IMR-90 (cell line): ENCODE measurements at regions not wholly inside any gene's neighbourhood (a gene's known extent, or its start where the extent isn't known, plus 50 kb on each side); places are given as distances from the start of the nearest gene placed in this dataset.

Source experiments
- ATAC-seq: fragments of 200-7000 bp; cut with Tn5 transposase; 2 replicates; pipeline ENCODE4 v1.9.1; 2020; ENCODE audit warnings: low read depth, mild to moderate bottlenecking, moderate library complexity
- BruUV-seq: library from RNA; stranded (reverse); fragments of 400-500 nt; replicated peaks from 2 replicates; lab custom pipeline; 2021; lab: Mats Ljungman, UMichigan
- CTCF ChIA-PET: fragments of 300-600 bp; formaldehyde crosslinking; extraction: SDS; loops from one replicate; lab custom pipeline; 2021; ENCODE audit warnings: antibody characterized with exemption; lab: Yijun Ruan, JAX
- POLR2A ChIA-PET: fragments of 300-600 bp; sonication (Branson Sonifier 250); formaldehyde crosslinking; loops from one replicate; lab custom pipeline; 2022; ENCODE audit warnings: antibody characterized with exemption; ENCODE audit not compliant: unreplicated experiment; lab: Charles Lee
- DNase-seq: peaks from one replicate; pipeline ENCODE4 v3.0.0; 2013
- H2AFZ ChIP-seq: replicated peaks from 2 replicates; pipeline ENCODE3; 2013; ENCODE audit warnings: low read length, mild to moderate bottlenecking; ENCODE audit not compliant: poor library complexity
- H2AK5ac ChIP-seq: 2 replicates; pipeline ENCODE4 v1.6.1; 2013; ENCODE audit warnings: low read depth, low read length, inconsistent platforms
- H2AK9ac ChIP-seq: replicated peaks from 2 replicates; pipeline ENCODE3; 2013; ENCODE audit warnings: mild to moderate bottlenecking, low read depth, low read length, moderate library complexity; ENCODE audit not compliant: poor library complexity
- H2BK120ac ChIP-seq: 2 replicates; pipeline ENCODE4 v1.6.1; 2013; ENCODE audit warnings: low read depth, low read length, inconsistent platforms
- H2BK15ac ChIP-seq: 3 replicates; pipeline ENCODE4 v1.6.1; 2013; ENCODE audit warnings: low read depth, low read length, inconsistent platforms
- H2BK20ac ChIP-seq: 2 replicates; pipeline ENCODE4 v1.6.1; 2013; ENCODE audit warnings: low read depth, mild to moderate bottlenecking, inconsistent platforms, low read length, moderate library complexity
- H2BK5ac ChIP-seq: 2 replicates; pipeline ENCODE4 v1.6.1; 2013; ENCODE audit warnings: mild to moderate bottlenecking, low read depth, low read length, inconsistent platforms; ENCODE audit not compliant: poor library complexity, severe bottlenecking
- H3K14ac ChIP-seq: replicated peaks from 2 replicates; pipeline ENCODE4 v1.6.1; 2013; ENCODE audit warnings: low read depth, low read length, inconsistent platforms
- H3K18ac ChIP-seq: 2 replicates; pipeline ENCODE4 v1.6.1; 2013; ENCODE audit warnings: low read depth, low read length, control low read depth
- H3K23ac ChIP-seq: 2 replicates; pipeline ENCODE4 v1.6.1; 2013; ENCODE audit warnings: low read depth, low read length, inconsistent platforms
- H3K27ac ChIP-seq: 2 replicates; pipeline ENCODE4 v1.5.1; 2013; ENCODE audit warnings: mild to moderate bottlenecking, control low read depth, low read length; ENCODE audit not compliant: insufficient read depth
- H3K27me3 ChIP-seq: 2 replicates; pipeline ENCODE4 v1.6.1; 2013; ENCODE audit warnings: low read length; ENCODE audit not compliant: control insufficient read depth, insufficient read depth
- H3K36me3 ChIP-seq: 2 replicates; pipeline ENCODE4 v1.6.1; 2013; ENCODE audit warnings: low read length, mixed read lengths; ENCODE audit not compliant: control insufficient read depth, insufficient read depth
- H3K4ac ChIP-seq: 2 replicates; pipeline ENCODE4 v1.6.1; 2013; ENCODE audit warnings: low read depth, low read length, inconsistent platforms
- H3K4me1 ChIP-seq: 2 replicates; pipeline ENCODE4 v1.6.1; 2013; ENCODE audit warnings: low read length, mixed read lengths; ENCODE audit not compliant: control insufficient read depth, insufficient read depth
- H3K4me2 ChIP-seq: 2 replicates; pipeline ENCODE4 v1.6.1; 2013; ENCODE audit warnings: low read depth, mild to moderate bottlenecking, control low read depth, low read length, moderate library complexity
- H3K4me3 ChIP-seq: 2 replicates; pipeline ENCODE4 v1.5.1; 2013; ENCODE audit warnings: low read depth, mild to moderate bottlenecking, control low read depth, low read length, moderate library complexity; ENCODE audit not compliant: insufficient read depth
- H3K56ac ChIP-seq: 2 replicates; pipeline ENCODE4 v1.6.1; 2013; ENCODE audit warnings: low read length, inconsistent platforms; ENCODE audit not compliant: insufficient read depth; ENCODE audit errors: extremely low read depth
- H3K79me1 ChIP-seq, 2 experiments: 2 replicates each; pipeline ENCODE4 v1.6.1; 2013; ENCODE audit warnings: low read length in 2 of 2, inconsistent platforms in 1 of 2, low read depth in 1 of 2
- H3K9ac ChIP-seq: 2 replicates; pipeline ENCODE4 v1.6.1; 2013; ENCODE audit warnings: low read depth, low read length, control low read depth
- H3K9me1 ChIP-seq: 2 replicates; pipeline ENCODE4 v1.6.1; 2013; ENCODE audit warnings: low read length, inconsistent platforms; ENCODE audit not compliant: insufficient read depth
- H3K9me3 ChIP-seq: 2 replicates; pipeline ENCODE4 v1.6.1; 2013; ENCODE audit warnings: low read length; ENCODE audit not compliant: control insufficient read depth, insufficient read depth
- H4K20me1 ChIP-seq: 2 replicates; pipeline ENCODE4 v1.6.1; 2013; ENCODE audit warnings: low read length, inconsistent platforms; ENCODE audit not compliant: insufficient read depth
- H4K5ac ChIP-seq: 2 replicates; pipeline ENCODE4 v1.6.1; 2013; ENCODE audit warnings: mild to moderate bottlenecking, low read depth, low read length, control low read depth
- H4K8ac ChIP-seq, 2 experiments: 2 replicates each; pipeline ENCODE4 v1.6.1; 2013; ENCODE audit warnings: low read depth in 2 of 2, low read length in 2 of 2, control low read depth in 1 of 2, inconsistent platforms in 1 of 2
- H4K91ac ChIP-seq: 2 replicates; pipeline ENCODE4 v1.6.1; 2013; ENCODE audit warnings: low read depth, low read length, inconsistent platforms; ENCODE audit not compliant: insufficient read depth
- BHLHE40 ChIP-seq: fragments of 150-350 bp; IDR thresholded peaks from 2 replicates; pipeline ENCODE4 v1.6.1; 2016; ENCODE audit warnings: mild to moderate bottlenecking, low read depth, low read length
- MAFK ChIP-seq: IDR thresholded peaks from 2 replicates; pipeline ENCODE4 v1.6.1; 2012; ENCODE audit warnings: low read depth, low read length, improper control_type of control experiment
- MXI1 ChIP-seq: IDR thresholded peaks from 2 replicates; pipeline ENCODE4 v1.6.1; 2012; ENCODE audit warnings: low read depth, mild to moderate bottlenecking, low read length, moderate library complexity, borderline replicate concordance
- WGBS, 2 experiments: methylation state at CpG; one replicate each; pipeline versions ENCODE4 v1.1.5 to v1.1.7; 2013; ENCODE audit warnings: missing lambda C conversion rate in 2 of 2; ENCODE audit not compliant: insufficient read length in 1 of 2; ENCODE audit errors: extremely low coverage in 2 of 2; 5-methylcytosine and 5-hydroxymethylcytosine counted together
- dilution Hi-C: fragments of 300-500 bp; cut with HindIII; formaldehyde crosslinking; loops from one replicate; pipeline ENCODE4 v1.14.3; 2018; ENCODE audit warnings: low sequenced_read_pairs; ENCODE audit not compliant: unreplicated experiment
- in situ Hi-C: fragments of 300-500 bp; cut with MboI; formaldehyde crosslinking; loops from 3 replicates; pipeline ENCODE4 v1.14.3; 2019; ENCODE audit warnings: low sequenced_read_pairs, inconsistent platforms, mixed read lengths
- intact Hi-C: fragments of 100-400 bp; cut with micrococcal nuclease; formaldehyde crosslinking; loops from 2 replicates; pipeline ENCODE4 v1.10.0; 2022

DNA sequence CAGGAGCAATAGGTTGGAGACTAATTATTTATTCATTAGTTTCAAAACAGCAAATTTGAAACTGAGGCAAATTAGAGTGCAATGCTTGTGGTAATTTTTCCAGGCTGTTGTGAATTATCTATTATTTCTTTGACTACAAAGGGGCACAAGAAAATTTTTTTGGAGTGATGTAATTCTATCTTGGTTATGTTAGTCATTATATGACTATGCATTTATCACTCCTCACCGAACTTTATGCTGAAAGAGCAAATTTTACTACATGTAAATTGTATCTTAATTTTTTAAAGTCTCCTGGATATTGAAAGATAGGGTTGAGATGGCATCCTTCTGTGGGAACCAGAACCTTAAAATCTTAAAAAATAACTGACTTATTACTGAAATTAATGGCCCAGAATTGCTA, 320.0 kb upstream of the ROBO1 start:
- Histone ChIP-seq H3K9me3 (no peaks in the 10 kb centered on the region; the same call in 1 of the 2 replicates), H3K27me3 (no peaks in the 10 kb centered on the region), H3K4me3 (no peak overlapping the region), H4K8ac (no peak overlapping the region), H3K23ac (no peak overlapping the region), H2BK20ac (no peak overlapping the region), H3K4ac (no peak overlapping the region), H3K4me2 (no peak overlapping the region), H3K14ac (no peak overlapping the region), H4K20me1 (no peaks in the 10 kb centered on the region), H3K9ac (no peak overlapping the region), H3K79me1 (no peaks in the 10 kb centered on the region), H4K5ac (no peak overlapping the region), H2BK5ac (no peak overlapping the region), H3K9me1 (no peaks in the 10 kb centered on the region), H2BK120ac (no peak overlapping the region), H2AK5ac (no peak overlapping the region), H4K91ac (no peak overlapping the region), H2AK9ac (no peak overlapping the region), H3K4me1 (no peaks in the 10 kb centered on the region), H3K18ac (no peak overlapping the region), H2AFZ (no peak overlapping the region), H3K56ac (no peak overlapping the region), H3K36me3 (no peaks in the 10 kb centered on the region), H3K27ac (no peak overlapping the region), H2BK15ac (no peak overlapping the region)
- dilution Hi-C loops (no loop called here), in situ Hi-C loops (no loop called here), intact Hi-C loops (no loop called here)
- ChIA-PET CTCF (no interaction called here), POLR2A (no interaction called here)
- BruUV-seq: no TSS peak
- WGBS, 2 experiments: no CpG with 5 or more reads among the region's 1 CpG
- DNase-seq (peak; percentile 6), ATAC-seq (no peak)
- no peak for TF ChIP-seq MXI1
- peak; percentile 69 for TF ChIP-seq MAFK
- TF ChIP-seq BHLHE40: no peak
